Type B pancreatic cell (in vitro differentiated cells): ENCODE measurements at regions not wholly inside any gene's neighbourhood (a gene's known extent, or its start where the extent isn't known, plus 50 kb on each side); places are given as distances from the start of the nearest gene placed in this dataset. TPM values are rescaled to one million over a fixed set of nuclear protein-coding genes. Genes with fewer than 3 reads are reported as not detected.

Experiments used
- DNase-seq: peaks from one replicate; pipeline ENCODE4 v3.0.0; 2021; ENCODE audit warnings: mixed read lengths; ENCODE audit not compliant: unreplicated experiment; ENCODE audit errors: extremely low spot score
- H3K27ac Mint-ChIP-seq: 2 replicates; pipeline ENCODE4 v1.8.0; 2021; ENCODE audit warnings: mild to moderate bottlenecking, mixed read lengths
- H3K27me3 Mint-ChIP-seq: 2 replicates; pipeline ENCODE4 v1.8.0; 2021; ENCODE audit warnings: mixed read lengths
- H3K36me3 Mint-ChIP-seq: 2 replicates; pipeline ENCODE4 v1.8.0; 2021; ENCODE audit warnings: mixed read lengths
- H3K4me1 Mint-ChIP-seq: one replicate; pipeline ENCODE4 v1.8.0; 2021; ENCODE audit warnings: mixed read lengths; ENCODE audit not compliant: unreplicated experiment
- H3K4me3 Mint-ChIP-seq: 2 replicates; pipeline ENCODE4 v1.8.0; 2021; ENCODE audit warnings: mild to moderate bottlenecking, mixed read lengths
- H3K9me3 Mint-ChIP-seq: 2 replicates; pipeline ENCODE4 v1.8.0; 2021; ENCODE audit warnings: mixed read lengths
- CTCF ChIP-seq: fragments of 200-600 bp; sonication (generic); conservative IDR thresholded peaks from 2 replicates; pipeline ENCODE4 v1.5.0; 2021; ENCODE audit warnings: antibody characterized with exemption, mild to moderate bottlenecking
- microRNA-seq: library from miRNA; unstranded; fragments of <30 nt; microRNA quantifications from one replicate; pipeline ENCODE4, GENCODE V29; 2020

GRCh38 chr5:96012399-96012798, 50.7 kb upstream of the ELL2 start:
- no peaks in the 10 kb centered on the region for H3K9me3 Mint-ChIP-seq
- H3K36me3 Mint-ChIP-seq, result no peaks in the 10 kb centered on the region
- no peak for DNase-seq
- H3K4me1 Mint-ChIP-seq, result no peaks in the 10 kb centered on the region
- H3K27me3 Mint-ChIP-seq, result no peaks in the 10 kb centered on the region
- no peak overlapping the region for H3K4me3 Mint-ChIP-seq
- TF ChIP-seq CTCF, result no peak
- H3K27ac Mint-ChIP-seq, result no peak overlapping the region

Small RNAs in the stretch of these regions (microRNA-seq; reads per million reads assigned to microRNA genes)
- not detected for gene MIR583
